ENCODE measurements at regions not wholly inside any gene's neighbourhood (a gene's known extent, or its start where the extent isn't known, plus 50 kb on each side); places are given as distances from the start of the nearest gene placed in this dataset.

DNA sequence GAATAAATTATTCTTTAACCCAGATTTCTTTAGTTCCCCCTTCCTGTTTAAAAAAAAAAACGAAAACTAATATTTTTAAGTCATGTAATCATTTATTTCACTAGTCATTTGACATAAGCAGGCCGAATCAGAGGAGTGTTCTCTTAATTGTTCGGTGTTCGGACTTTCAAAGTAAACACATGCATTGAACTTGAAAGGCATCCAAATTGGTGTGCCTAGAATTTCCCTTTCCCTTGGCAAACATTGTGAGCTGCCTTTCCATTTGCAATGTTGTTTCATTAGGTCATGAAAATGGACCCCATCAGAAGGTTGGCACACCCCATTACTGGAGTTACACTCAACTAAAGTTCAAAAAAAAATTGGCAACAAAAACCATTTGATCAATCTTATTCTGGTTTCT is 283.0 kb upstream of the MARCKS start:
- Histone ChIP-seq H3K4me1 (ENCODE audit: control insufficient read depth, insufficient read depth, low read length) (no peaks in the 10 kb centered on the region), H3K27ac (ENCODE audit: low read length) (no peak overlapping the region), H3K27me3 (ENCODE audit: control insufficient read depth, insufficient read depth, low read length) (no peaks in the 10 kb centered on the region), H3K36me3 (ENCODE audit: control insufficient read depth, insufficient read depth, low read length) (no peaks in the 10 kb centered on the region), H3K4me3 (ENCODE audit: low read depth in 2 of 2, low read length in 2 of 2) (no peak overlapping the region), H3K9me3 (ENCODE audit: control insufficient read depth, insufficient read depth, low read depth, low read length) (peaks cover 3% of the 10 kb centered on the region; the same call in 1 of the 2 replicates)
- ChIA-PET POLR2A (no interaction called here), CTCF (no interaction called here)
- TF ChIP-seq, protein P1, sequence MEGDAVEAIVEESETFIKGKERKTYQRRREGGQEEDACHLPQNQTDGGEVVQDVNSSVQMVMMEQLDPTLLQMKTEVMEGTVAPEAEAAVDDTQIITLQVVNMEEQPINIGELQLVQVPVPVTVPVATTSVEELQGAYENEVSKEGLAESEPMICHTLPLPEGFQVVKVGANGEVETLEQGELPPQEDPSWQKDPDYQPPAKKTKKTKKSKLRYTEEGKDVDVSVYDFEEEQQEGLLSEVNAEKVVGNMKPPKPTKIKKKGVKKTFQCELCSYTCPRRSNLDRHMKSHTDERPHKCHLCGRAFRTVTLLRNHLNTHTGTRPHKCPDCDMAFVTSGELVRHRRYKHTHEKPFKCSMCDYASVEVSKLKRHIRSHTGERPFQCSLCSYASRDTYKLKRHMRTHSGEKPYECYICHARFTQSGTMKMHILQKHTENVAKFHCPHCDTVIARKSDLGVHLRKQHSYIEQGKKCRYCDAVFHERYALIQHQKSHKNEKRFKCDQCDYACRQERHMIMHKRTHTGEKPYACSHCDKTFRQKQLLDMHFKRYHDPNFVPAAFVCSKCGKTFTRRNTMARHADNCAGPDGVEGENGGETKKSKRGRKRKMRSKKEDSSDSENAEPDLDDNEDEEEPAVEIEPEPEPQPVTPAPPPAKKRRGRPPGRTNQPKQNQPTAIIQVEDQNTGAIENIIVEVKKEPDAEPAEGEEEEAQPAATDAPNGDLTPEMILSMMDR (IDR thresholded peaks at IDR 0.05), result no peak
- TF ChIP-seq POLR2AphosphoS5 (IDR thresholded peaks at IDR 0.05; ENCODE audit: low read depth, low read length) (no peak), SIN3A (IDR thresholded peaks at IDR 0.05; ENCODE audit: borderline replicate concordance, insufficient read depth, low read depth, low read length) (no peak), TCF7L2 (IDR thresholded peaks at IDR 0.05; ENCODE audit: low read depth, low read length) (no peak)
- TF ChIP-seq, protein P2, sequence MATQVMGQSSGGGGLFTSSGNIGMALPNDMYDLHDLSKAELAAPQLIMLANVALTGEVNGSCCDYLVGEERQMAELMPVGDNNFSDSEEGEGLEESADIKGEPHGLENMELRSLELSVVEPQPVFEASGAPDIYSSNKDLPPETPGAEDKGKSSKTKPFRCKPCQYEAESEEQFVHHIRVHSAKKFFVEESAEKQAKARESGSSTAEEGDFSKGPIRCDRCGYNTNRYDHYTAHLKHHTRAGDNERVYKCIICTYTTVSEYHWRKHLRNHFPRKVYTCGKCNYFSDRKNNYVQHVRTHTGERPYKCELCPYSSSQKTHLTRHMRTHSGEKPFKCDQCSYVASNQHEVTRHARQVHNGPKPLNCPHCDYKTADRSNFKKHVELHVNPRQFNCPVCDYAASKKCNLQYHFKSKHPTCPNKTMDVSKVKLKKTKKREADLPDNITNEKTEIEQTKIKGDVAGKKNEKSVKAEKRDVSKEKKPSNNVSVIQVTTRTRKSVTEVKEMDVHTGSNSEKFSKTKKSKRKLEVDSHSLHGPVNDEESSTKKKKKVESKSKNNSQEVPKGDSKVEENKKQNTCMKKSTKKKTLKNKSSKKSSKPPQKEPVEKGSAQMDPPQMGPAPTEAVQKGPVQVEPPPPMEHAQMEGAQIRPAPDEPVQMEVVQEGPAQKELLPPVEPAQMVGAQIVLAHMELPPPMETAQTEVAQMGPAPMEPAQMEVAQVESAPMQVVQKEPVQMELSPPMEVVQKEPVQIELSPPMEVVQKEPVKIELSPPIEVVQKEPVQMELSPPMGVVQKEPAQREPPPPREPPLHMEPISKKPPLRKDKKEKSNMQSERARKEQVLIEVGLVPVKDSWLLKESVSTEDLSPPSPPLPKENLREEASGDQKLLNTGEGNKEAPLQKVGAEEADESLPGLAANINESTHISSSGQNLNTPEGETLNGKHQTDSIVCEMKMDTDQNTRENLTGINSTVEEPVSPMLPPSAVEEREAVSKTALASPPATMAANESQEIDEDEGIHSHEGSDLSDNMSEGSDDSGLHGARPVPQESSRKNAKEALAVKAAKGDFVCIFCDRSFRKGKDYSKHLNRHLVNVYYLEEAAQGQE (IDR thresholded peaks at IDR 0.05; ENCODE audit: insufficient read depth in 1 of 2, low read depth in 2 of 2, low read length in 1 of 2), result no peak
- no peak for ATAC-seq
- in situ Hi-C loops (cut with HindIII; ENCODE audit: low pct_unique_long_range_greater_than_20kb, low sequenced_read_pairs), result no loop called here
- BruUV-seq (replicated peaks), result no TSS peak
- intact Hi-C loops (cut with micrococcal nuclease; ENCODE audit: unreplicated experiment), result loop anchor here (1.0 kb wide), 1 partner anchor 24 kb away; no protein-coding TSS in a partner anchor
- DNase-seq (ENCODE audit: low read depth, low spot score), result no peak

DNA sequence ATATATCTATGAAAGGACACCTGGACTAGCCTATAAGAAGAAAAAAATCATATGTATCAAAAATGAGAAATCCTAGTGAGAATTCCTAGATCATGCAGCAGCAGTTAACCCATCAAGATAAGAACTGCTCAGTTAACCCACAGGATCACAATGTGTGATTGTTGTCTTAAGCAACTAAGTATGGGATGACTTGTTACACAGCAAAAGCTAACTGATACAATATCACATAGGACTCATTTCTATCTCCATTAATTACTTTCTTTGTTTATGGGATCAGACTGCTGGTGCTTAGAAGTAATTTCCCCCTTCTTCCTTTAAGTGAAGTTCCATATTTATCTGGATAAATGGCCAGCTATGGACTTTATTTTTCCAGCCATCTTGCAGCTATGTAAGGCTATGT is 280.8 kb upstream of the MARCKS start:
- DNase-seq (ENCODE audit: low read depth, low spot score), result no peak
- no TSS peak for BruUV-seq (replicated peaks)
- POLR2A ChIA-PET, result no interaction called here
- no peaks in the 10 kb centered on the region for H3K36me3 ChIP-seq (ENCODE audit: control insufficient read depth, insufficient read depth, low read length)
- peaks cover 3% of the 10 kb centered on the region; the same call in 1 of the 2 replicates for H3K9me3 ChIP-seq (ENCODE audit: control insufficient read depth, insufficient read depth, low read depth, low read length)
- TF ChIP-seq TCF7L2 (IDR thresholded peaks at IDR 0.05; ENCODE audit: low read depth, low read length) (no peak), POLR2AphosphoS5 (IDR thresholded peaks at IDR 0.05; ENCODE audit: low read depth, low read length) (no peak), SIN3A (IDR thresholded peaks at IDR 0.05; ENCODE audit: borderline replicate concordance, insufficient read depth, low read depth, low read length) (no peak)
- TF ChIP-seq, protein P1 (IDR thresholded peaks at IDR 0.05), result no peak
- TF ChIP-seq, protein P2 (IDR thresholded peaks at IDR 0.05; ENCODE audit: insufficient read depth in 1 of 2, low read depth in 2 of 2, low read length in 1 of 2), result no peak
- no peak for ATAC-seq
- in situ Hi-C loops (cut with HindIII; ENCODE audit: low pct_unique_long_range_greater_than_20kb, low sequenced_read_pairs) (no loop called here), intact Hi-C loops (cut with micrococcal nuclease; ENCODE audit: unreplicated experiment) (no loop called here)
- CTCF ChIA-PET, result no interaction called here
- no peaks in the 10 kb centered on the region for H3K4me1 ChIP-seq (ENCODE audit: control insufficient read depth, insufficient read depth, low read length)
- H3K4me3 ChIP-seq (ENCODE audit: low read depth in 2 of 2, low read length in 2 of 2), result no peak overlapping the region
- no peaks in the 10 kb centered on the region for H3K27me3 ChIP-seq (ENCODE audit: control insufficient read depth, insufficient read depth, low read length)
- no peak overlapping the region for H3K27ac ChIP-seq (ENCODE audit: low read length)
